ENCODE measurements at regions not wholly inside any gene's neighbourhood (a gene's known extent, or its start where the extent isn't known, plus 50 kb on each side); places are given as distances from the start of the nearest gene placed in this dataset.

DNA sequence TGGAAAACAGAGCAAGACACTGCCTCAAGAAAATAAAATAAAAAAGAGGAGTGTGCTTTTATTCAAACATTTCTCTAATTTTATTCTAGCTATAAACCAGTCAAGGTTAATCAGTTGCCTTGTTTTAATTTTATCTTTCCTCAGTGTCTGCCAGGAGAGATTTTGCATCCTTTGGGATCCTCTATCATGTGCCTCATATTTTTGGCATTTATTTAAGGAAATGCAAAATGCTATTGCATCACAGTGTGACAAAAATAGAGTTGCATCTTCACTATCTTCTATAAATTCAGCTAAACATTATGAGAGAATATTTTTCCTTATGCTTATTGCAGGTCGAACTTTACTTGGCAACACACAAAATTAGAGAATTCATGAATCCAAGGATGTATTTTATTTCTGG is 639.0 kb upstream of the KLF12 start:
- no CpG with 5 or more reads among the region's 1 CpG for WGBS (ENCODE audit: insufficient coverage, insufficient read length)
- no peak overlapping the region for H3K4me3 ChIP-seq (ENCODE audit: low read length)
- no peaks in the 10 kb centered on the region for H3K36me3 ChIP-seq (ENCODE audit: control insufficient read depth, insufficient read depth, low read length)
- H3K4me1 ChIP-seq (ENCODE audit: control insufficient read depth, insufficient read depth, low read length) = no peaks in the 10 kb centered on the region
- DNase-seq (ENCODE audit: low read depth, low spot score) = no peak
- no peaks in the 10 kb centered on the region for H3K27me3 ChIP-seq (ENCODE audit: control insufficient read depth, insufficient read depth, low read length)
- H3K27ac ChIP-seq (ENCODE audit: low read length) = no peak overlapping the region
- H3K9me3 ChIP-seq (ENCODE audit: control insufficient read depth, insufficient read depth, low read length) = no peaks in the 10 kb centered on the region

DNA sequence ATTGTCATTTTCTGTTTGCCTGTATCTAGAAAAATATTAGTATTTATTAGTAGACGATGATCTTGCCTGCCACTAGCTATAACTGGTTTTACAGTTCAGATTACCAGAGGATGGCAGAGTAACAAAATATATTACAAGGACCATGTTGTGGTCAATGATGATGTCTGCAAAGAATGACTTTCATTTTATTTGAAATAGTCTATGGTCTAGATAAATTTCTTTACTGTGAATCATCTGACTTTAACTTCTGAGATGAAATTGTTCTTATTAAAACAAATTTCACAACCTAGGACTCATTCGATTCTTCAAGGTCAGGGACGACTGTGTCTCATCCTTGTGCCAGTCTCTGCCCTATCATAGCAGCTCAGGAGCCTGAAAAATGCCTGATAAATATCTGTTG is 637.8 kb upstream of the KLF12 start:
- no peak overlapping the region for H3K27ac ChIP-seq (ENCODE audit: low read length)
- no peak overlapping the region for H3K4me3 ChIP-seq (ENCODE audit: low read length)
- H3K36me3 ChIP-seq (ENCODE audit: control insufficient read depth, insufficient read depth, low read length) = no peaks in the 10 kb centered on the region
- no peaks in the 10 kb centered on the region for H3K9me3 ChIP-seq (ENCODE audit: control insufficient read depth, insufficient read depth, low read length)
- no peaks in the 10 kb centered on the region for H3K27me3 ChIP-seq (ENCODE audit: control insufficient read depth, insufficient read depth, low read length)
- H3K4me1 ChIP-seq (ENCODE audit: control insufficient read depth, insufficient read depth, low read length) = no peaks in the 10 kb centered on the region
- no peak for DNase-seq (ENCODE audit: low read depth, low spot score)
- WGBS (ENCODE audit: insufficient coverage, insufficient read length) = no CpG with 5 or more reads among the region's 3 CpGs

DNA sequence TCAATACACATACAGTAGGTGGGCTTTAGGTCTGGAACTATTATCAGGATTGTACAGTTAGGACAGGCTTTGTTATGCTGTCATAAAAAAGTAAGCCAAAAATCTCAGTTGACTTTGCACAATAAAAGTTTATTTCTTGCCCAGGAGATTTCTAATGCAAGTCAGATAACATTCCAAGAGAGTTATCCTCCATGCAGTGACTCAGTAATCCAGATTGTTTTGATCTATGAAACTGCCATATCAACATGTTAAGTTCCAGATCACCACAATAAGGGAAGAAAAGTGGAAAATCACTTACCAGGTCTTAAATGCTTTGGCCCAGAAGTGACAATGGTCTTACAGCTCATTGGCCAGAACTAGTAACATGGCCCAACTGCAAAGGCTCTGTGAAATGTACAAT is 636.2 kb upstream of the KLF12 start:
- no peaks in the 10 kb centered on the region for H3K36me3 ChIP-seq (ENCODE audit: control insufficient read depth, insufficient read depth, low read length)
- no peak for DNase-seq (ENCODE audit: low read depth, low spot score)
- no peak overlapping the region for H3K4me3 ChIP-seq (ENCODE audit: low read length)
- no peaks in the 10 kb centered on the region for H3K9me3 ChIP-seq (ENCODE audit: control insufficient read depth, insufficient read depth, low read length)
- no peaks in the 10 kb centered on the region for H3K27me3 ChIP-seq (ENCODE audit: control insufficient read depth, insufficient read depth, low read length)
- H3K4me1 ChIP-seq (ENCODE audit: control insufficient read depth, insufficient read depth, low read length) = no peaks in the 10 kb centered on the region
- H3K27ac ChIP-seq (ENCODE audit: low read length) = no peak overlapping the region

DNA sequence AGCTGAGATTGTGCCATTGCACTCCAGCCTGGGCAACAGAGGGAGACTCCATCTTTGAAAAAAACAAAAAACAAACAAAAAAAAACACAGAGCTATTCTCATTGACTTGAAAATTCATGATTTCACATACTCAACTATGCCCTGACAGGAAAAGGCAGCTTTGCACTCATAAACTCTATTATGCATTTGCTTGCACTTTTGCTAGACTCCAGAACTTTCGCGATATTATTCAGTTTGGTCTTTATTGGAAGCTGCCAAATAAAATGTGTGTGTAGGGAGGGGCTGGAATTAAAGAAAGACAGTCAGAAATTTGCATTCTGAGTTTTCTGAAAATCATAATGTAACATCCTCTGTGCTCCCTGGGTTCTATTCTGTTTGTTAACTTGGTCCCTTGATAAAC is 635.1 kb upstream of the KLF12 start:
- Histone ChIP-seq H3K9me3 (ENCODE audit: control insufficient read depth, insufficient read depth, low read length) (no peaks in the 10 kb centered on the region), H3K4me3 (ENCODE audit: low read length) (no peak overlapping the region), H3K36me3 (ENCODE audit: control insufficient read depth, insufficient read depth, low read length) (no peaks in the 10 kb centered on the region), H3K4me1 (ENCODE audit: control insufficient read depth, insufficient read depth, low read length) (no peaks in the 10 kb centered on the region), H3K27me3 (ENCODE audit: control insufficient read depth, insufficient read depth, low read length) (no peaks in the 10 kb centered on the region), H3K27ac (ENCODE audit: low read length) (no peak overlapping the region)
- no peak for DNase-seq (ENCODE audit: low read depth, low spot score)
- WGBS (ENCODE audit: insufficient coverage, insufficient read length) = no CpG with 5 or more reads among the region's 2 CpGs

DNA sequence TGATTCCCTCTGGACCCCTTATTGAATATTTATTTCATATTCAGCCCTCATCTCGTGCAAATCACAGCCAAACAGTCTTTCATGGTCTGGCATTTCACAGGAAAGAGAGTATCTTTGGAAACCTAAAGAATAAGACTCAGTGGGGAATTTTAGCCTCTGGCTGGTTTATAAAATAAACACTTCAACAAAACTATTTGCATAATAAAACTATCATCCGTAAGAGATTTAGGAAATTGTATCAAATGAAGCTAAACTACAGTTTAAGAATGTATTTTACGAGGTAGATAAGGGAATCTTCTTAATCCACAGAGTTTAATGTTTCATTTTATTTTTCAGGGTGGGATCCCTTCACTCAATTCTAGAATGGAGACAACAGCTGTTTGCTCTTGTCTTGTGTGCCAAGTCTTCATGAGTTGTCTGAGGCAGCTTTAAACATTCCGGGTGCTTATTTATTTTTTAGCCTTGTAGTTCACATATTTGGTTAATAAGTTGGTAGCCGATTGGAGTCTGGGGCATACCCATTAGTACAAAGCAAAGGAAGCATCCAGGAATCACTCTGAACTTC is 634.4 kb upstream of the KLF12 start:
- H3K4me3 ChIP-seq (ENCODE audit: low read length) = no peak overlapping the region
- no peak overlapping the region for H3K27ac ChIP-seq (ENCODE audit: low read length)
- H3K9me3 ChIP-seq (ENCODE audit: control insufficient read depth, insufficient read depth, low read length) = no peaks in the 10 kb centered on the region
- no peak for DNase-seq (ENCODE audit: low read depth, low spot score)
- WGBS (ENCODE audit: insufficient coverage, insufficient read length) = no CpG with 5 or more reads among the region's 5 CpGs
- H3K27me3 ChIP-seq (ENCODE audit: control insufficient read depth, insufficient read depth, low read length) = no peaks in the 10 kb centered on the region
- H3K4me1 ChIP-seq (ENCODE audit: control insufficient read depth, insufficient read depth, low read length) = no peaks in the 10 kb centered on the region
- no peaks in the 10 kb centered on the region for H3K36me3 ChIP-seq (ENCODE audit: control insufficient read depth, insufficient read depth, low read length)

DNA sequence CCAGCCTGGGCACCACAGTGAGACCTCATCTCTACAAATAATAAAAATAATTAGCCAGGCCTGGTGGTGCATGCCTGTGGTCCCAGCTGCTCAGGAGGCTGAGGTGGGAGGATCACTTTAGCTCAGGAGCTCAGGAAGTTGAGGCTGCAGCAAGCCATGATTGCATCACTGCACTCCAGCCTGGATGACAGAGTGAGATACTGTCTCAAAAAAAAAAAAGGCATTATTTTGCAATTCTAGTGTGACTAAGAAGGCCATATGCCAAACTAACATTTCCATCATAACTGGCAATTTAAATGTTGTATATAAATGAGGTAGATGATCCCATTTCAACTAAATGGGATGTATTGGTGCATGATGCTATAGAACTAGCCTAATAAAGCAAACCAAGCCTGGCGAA is 632.8 kb upstream of the KLF12 start:
- Histone ChIP-seq H3K4me3 (ENCODE audit: low read length) (no peak overlapping the region), H3K36me3 (ENCODE audit: control insufficient read depth, insufficient read depth, low read length) (no peaks in the 10 kb centered on the region), H3K27ac (ENCODE audit: low read length) (no peak overlapping the region), H3K27me3 (ENCODE audit: control insufficient read depth, insufficient read depth, low read length) (no peaks in the 10 kb centered on the region), H3K9me3 (ENCODE audit: control insufficient read depth, insufficient read depth, low read length) (no peaks in the 10 kb centered on the region), H3K4me1 (ENCODE audit: control insufficient read depth, insufficient read depth, low read length) (no peaks in the 10 kb centered on the region)
- no CpG with 5 or more reads among the region's 1 CpG for WGBS (ENCODE audit: insufficient coverage, insufficient read length)
- DNase-seq (ENCODE audit: low read depth, low spot score) = no peak

DNA sequence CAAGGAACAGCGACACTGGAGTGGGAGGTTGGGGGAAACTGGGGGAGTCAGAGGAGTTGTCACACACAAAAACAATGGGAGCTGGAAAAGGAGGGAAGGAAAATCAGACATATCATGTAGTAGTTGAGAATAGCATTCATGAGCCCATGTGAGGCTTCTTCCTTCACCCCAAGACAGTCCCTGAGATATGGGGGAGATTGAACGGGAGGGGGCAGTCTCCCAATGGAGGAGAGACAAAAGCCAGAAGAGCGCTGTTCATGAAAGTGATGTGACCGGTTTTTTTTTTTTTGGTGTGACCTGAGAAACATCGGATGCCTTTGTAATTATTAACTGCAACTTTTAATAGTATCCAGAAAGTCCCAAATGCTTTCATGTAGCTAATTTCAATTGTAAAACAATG is 631.8 kb upstream of the KLF12 start:
- Histone ChIP-seq H3K4me3 (ENCODE audit: low read length) (no peak overlapping the region), H3K4me1 (ENCODE audit: control insufficient read depth, insufficient read depth, low read length) (no peaks in the 10 kb centered on the region), H3K36me3 (ENCODE audit: control insufficient read depth, insufficient read depth, low read length) (no peaks in the 10 kb centered on the region), H3K27ac (ENCODE audit: low read length) (no peak overlapping the region), H3K9me3 (ENCODE audit: control insufficient read depth, insufficient read depth, low read length) (no peaks in the 10 kb centered on the region), H3K27me3 (ENCODE audit: control insufficient read depth, insufficient read depth, low read length) (no peaks in the 10 kb centered on the region)
- DNase-seq (ENCODE audit: low read depth, low spot score) = no peak
- no CpG with 5 or more reads among the region's 5 CpGs for WGBS (ENCODE audit: insufficient coverage, insufficient read length)

DNA sequence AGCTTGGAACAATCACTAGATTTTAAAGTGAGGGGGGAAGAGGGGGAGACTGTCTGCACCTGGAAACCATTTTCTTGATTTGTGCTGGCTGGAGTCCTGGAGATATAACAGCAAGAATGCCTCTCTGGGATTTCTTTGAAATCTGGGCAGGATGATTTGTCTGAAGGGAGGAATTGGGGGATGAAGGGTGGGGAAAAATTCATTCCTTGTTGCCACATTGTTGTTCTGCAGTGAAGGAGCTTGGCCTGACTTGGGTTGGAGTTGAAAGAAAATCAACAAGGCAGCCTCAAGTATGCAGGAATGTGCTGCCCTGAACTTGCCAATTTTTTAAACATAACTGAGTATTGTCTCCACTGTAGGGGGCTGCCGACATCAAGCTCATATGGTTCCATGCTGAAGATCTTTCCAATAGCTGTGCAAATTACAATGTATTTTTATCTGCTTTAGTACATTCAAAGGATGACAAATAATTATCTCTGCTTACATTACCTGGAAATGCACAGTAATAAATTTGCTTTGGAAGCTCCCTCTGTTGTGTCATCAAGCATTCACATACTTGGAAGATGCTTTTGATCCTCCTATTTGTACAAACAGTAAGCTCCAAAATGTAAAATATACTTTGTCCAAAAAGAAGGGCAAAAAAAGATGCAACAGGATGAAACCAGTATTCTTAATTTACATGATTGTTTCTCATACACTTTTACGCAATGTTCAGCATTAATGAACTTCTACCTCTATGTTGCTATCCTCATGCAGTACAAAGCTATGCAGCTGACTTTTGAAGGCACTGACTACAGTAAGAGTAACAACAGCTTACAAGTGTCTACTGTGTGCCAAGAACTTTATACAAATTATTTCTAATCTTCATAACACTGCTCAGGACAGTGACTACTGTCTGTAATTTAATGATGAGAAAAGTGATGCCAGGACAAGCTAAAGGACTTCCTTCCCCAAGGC is 627.9 kb upstream of the KLF12 start:
- no CpG with 5 or more reads among the region's 2 CpGs for WGBS (ENCODE audit: insufficient coverage, insufficient read length)
- no peaks in the 10 kb centered on the region for H3K4me1 ChIP-seq (ENCODE audit: control insufficient read depth, insufficient read depth, low read length)
- H3K4me3 ChIP-seq (ENCODE audit: low read length) = no peak overlapping the region
- H3K27ac ChIP-seq (ENCODE audit: low read length) = no peak overlapping the region
- H3K9me3 ChIP-seq (ENCODE audit: control insufficient read depth, insufficient read depth, low read length) = no peaks in the 10 kb centered on the region
- H3K36me3 ChIP-seq (ENCODE audit: control insufficient read depth, insufficient read depth, low read length) = no peaks in the 10 kb centered on the region
- H3K27me3 ChIP-seq (ENCODE audit: control insufficient read depth, insufficient read depth, low read length) = no peaks in the 10 kb centered on the region
- no peak for DNase-seq (ENCODE audit: low read depth, low spot score)

DNA sequence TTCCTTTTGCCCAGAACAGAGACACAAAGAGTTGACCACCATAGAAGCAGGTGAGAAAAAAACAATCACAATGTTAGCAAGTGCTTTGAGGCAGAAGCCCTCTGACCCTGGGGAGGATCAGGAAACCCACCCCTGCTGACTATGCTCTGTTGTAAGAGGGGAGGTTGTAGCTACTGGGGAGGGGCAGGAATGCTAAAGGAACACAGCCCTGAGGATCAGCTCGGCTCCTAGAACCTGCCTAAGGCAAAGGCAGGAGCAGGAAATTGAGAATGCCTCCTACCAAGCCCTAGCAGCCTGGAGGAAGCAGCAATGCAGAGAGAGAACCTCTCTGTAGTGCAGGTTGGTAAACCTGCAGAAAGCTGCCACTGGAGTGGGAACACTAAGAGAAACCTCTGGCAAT is 624.0 kb upstream of the KLF12 start:
- no peaks in the 10 kb centered on the region for H3K36me3 ChIP-seq (ENCODE audit: control insufficient read depth, insufficient read depth, low read length)
- H3K4me1 ChIP-seq (ENCODE audit: control insufficient read depth, insufficient read depth, low read length) = no peaks in the 10 kb centered on the region
- H3K27ac ChIP-seq (ENCODE audit: low read length) = no peak overlapping the region
- no peak for DNase-seq (ENCODE audit: low read depth, low spot score)
- no peak overlapping the region for H3K4me3 ChIP-seq (ENCODE audit: low read length)
- no CpG with 5 or more reads among the region's 1 CpG for WGBS (ENCODE audit: insufficient coverage, insufficient read length)
- no peaks in the 10 kb centered on the region for H3K9me3 ChIP-seq (ENCODE audit: control insufficient read depth, insufficient read depth, low read length)
- no peaks in the 10 kb centered on the region for H3K27me3 ChIP-seq (ENCODE audit: control insufficient read depth, insufficient read depth, low read length)

DNA sequence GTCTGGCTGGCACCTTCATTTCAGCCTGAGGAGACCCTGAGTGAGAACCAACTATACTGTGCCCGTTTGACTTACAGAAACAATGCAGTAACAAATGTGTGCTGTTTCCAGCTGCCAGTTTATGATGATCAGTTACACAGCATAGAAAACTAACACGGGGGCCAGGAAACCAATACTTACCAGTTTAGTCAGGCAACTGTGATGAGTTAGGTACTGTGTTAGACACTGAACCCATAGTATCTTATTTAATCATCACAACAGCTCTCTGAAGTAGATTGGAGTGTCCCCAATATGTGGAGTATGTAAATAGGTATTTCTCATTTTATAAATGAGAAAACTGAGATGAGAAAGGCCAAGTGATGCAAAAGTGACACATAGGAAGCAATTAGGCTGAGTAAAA is 620.9 kb upstream of the KLF12 start:
- Histone ChIP-seq H3K9me3 (ENCODE audit: control insufficient read depth, insufficient read depth, low read length) (no peaks in the 10 kb centered on the region), H3K4me1 (ENCODE audit: control insufficient read depth, insufficient read depth, low read length) (no peaks in the 10 kb centered on the region), H3K36me3 (ENCODE audit: control insufficient read depth, insufficient read depth, low read length) (no peaks in the 10 kb centered on the region), H3K27ac (ENCODE audit: low read length) (no peak overlapping the region), H3K4me3 (ENCODE audit: low read length) (no peak overlapping the region), H3K27me3 (ENCODE audit: control insufficient read depth, insufficient read depth, low read length) (no peaks in the 10 kb centered on the region)
- WGBS (ENCODE audit: insufficient coverage, insufficient read length) = no CpG with 5 or more reads among the region's 2 CpGs
- no peak for DNase-seq (ENCODE audit: low read depth, low spot score)

DNA sequence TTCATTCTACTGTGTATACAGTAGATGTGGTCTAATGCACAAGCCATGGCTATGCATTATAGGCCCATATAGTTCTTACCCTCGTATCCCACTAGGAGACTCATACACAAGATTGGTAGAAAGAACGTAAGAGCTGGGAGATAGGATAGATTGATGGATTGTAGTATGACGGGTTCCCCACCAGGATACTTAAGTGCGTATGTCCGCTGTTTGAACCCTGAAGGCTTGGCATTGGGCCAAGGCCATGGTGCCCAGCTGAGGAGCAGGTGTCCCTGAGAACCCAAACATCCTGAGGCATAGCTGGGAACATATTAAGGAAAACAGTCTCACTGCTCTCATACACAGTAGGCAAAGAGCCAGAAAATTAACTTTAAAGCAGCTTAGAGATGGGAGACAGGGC is 617.5 kb upstream of the KLF12 start:
- Histone ChIP-seq H3K4me3 (ENCODE audit: low read length) (no peak overlapping the region), H3K4me1 (ENCODE audit: control insufficient read depth, insufficient read depth, low read length) (no peaks in the 10 kb centered on the region), H3K9me3 (ENCODE audit: control insufficient read depth, insufficient read depth, low read length) (no peaks in the 10 kb centered on the region), H3K27me3 (ENCODE audit: control insufficient read depth, insufficient read depth, low read length) (no peaks in the 10 kb centered on the region), H3K27ac (ENCODE audit: low read length) (no peak overlapping the region), H3K36me3 (ENCODE audit: control insufficient read depth, insufficient read depth, low read length) (no peaks in the 10 kb centered on the region)
- no peak for DNase-seq (ENCODE audit: low read depth, low spot score)
- WGBS (ENCODE audit: insufficient coverage, insufficient read length) = no CpG with 5 or more reads among the region's 5 CpGs

Measured in iPS DF 6.9 (cell line).